ENCODE measurements at regions not wholly inside any gene's neighbourhood (a gene's known extent, or its start where the extent isn't known, plus 50 kb on each side); places are given as distances from the start of the nearest gene placed in this dataset.

GRCh38 chr15:96415513-96416217 is 85.2 kb downstream of the NR2F2 start:
- DNase-seq = no peak

DNA sequence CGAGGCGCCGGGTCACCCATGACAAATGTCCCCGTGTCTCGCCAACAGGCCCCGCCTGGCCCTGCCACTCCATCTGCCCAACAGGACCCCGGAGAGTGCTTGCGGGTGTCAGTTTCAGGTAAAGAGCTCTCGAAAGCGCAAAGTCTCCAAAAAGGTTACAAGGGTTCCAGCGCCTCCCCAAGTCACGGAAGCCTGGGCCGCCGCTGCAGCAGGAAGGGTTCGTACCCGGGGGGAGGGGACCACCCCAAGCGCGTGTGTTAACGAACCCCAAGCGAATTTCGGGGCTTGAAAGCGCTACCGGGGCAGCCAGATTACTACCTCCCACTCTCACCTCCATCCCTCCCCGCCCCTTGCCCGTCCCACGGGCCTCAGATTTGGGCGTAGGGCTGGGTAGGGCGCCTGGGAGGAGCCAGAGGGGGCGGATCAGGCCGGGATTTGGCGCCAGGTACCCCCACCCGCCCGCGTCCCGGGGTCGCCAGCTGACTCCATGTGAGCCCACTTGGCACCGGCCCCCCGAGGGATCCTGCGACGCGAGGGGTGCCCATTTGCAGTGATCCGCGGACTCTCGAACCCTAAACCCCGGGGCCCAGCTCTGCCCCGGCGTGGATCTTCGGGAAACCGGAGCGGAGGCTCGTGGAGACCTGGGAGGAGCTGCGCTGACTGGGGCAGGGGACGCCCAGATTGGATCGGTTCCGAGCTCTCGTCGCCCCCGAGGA is 85.9 kb downstream of the NR2F2 start:
- no peak for DNase-seq

DNA sequence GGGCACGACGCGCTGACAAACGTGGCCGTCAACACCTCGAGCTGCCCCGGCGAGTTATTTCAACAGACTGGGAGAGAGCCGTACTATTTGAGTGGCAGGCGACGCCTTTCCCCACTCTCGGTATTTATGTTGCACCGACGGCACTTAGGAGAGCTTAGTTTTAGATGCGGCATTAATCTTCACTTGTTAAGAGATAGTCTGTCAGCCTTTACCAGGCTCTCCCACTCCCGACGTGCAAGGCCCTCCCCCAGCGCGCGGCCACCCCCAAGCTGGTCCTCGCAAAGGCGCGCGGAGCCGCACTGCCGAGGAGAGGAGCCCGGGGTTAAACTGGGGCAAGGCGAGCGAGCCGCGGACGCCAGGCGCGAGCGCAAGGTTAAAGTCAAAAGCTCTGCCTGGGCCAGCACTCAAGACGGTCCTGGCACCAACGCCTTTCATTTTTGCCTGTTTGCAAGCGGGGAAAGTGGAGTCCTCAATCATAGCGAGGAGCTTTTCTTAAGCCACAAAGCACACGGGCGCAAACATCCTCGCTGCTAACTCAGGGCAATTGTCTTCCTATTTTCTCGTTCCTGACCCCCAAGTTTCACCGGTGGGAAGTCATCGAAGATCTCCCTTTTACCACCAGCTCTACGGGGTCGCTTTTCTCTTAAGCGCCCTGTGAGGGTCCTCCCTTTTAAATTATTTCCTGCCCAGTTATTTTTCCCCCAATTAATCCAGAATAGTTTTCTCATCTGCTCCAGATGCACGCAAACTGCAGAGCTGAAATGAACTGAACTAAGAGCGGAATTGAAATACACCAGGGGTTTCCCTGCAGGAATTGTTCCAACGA is 86.6 kb downstream of the NR2F2 start:
- no peak for DNase-seq

DNA sequence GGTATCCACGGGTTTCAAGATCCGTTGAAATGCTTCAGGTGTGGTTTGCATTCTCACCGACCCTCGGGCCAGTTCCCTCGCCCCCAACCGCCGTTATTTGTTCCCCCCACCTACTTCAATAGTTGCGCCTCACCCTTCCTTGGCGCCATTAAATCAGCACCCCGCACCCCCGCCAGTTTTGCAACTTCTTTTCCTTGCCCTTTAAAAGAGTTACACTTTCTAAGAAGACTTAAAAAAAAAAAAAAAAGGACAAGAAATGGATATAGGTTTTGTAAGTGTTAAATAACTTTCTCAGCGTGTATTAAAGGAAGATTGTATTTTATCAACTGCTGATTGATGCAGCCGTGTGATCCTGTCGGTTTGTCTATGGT is 87.2 kb downstream of the NR2F2 start:
- DNase-seq = no peak

DNA sequence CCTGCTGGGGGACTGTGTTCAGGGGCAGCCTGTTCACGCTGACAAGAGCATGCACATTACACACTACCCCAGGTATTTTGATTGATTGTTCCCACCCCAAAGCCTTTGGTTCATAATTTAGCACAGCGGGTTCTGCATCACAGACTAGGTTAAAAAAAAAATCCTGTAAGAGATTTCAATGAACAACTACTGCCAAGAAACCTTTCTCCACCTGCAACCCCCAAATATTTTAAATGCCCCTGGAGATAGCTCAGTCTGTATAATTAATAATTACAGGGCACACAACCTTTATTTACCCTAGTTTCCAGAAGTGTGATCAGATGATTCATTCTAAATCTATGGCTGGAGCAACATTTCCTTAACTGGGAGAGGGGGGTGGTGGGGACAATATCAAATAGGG is 87.6 kb downstream of the NR2F2 start:
- DNase-seq = no peak

DNA sequence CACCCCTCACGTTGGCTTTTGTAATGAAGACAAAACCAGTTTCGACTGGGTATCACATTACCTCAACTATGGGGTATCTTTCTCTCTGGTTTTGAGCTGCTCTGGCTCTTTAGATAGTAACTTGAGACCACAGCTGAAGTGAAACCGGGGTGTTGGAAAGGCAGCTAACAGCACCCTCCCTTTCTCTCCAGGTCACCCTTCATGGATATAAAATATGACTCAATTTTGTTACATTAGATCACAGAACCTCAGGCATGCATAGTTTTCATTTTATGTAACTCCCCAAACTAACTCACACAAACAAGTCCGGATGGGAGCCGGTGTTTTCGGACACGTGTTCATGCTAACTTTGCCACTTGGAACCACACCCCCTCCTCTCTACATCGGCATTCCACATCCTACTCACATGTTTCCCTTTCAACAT is 90.7 kb downstream of the NR2F2 start:
- DNase-seq = no peak

DNA sequence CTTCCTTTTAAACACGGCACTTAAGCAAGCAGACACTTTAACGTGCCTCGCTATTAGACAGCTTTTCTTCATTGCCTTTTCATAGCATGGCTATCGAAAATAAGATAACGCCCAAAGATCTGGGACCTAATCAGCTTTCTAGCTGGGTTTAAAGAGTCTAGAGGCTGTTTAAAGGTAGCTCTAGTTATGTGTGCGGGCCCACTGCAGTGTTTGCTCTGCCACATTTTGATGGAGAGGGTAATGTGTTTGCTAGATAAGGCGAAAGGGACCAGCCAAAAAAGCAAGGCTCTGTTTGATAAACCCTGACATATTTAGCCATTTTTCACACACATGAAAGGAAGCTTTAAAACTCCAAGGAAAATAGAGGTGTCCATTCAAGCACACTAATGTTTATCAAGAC is 91.6 kb downstream of the NR2F2 start:
- no peak for DNase-seq

DNA sequence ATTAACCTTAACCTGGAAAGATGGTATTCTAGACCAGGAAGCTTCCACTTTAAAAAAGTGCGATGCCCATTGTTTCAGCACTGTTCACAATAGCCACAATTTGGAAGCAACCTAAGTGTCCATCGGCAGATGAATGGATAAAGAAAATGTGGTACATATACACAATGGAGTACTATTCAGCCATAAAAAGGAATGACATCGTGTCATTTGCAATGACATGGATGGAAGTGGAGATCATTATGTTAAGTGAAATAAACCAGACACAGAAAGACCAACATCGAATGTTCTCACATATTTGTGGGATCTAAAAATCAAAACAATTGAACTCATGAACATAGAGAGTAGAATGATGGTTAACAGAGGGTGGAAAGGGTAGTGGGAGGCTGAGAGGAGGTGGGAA is 94.2 kb downstream of the NR2F2 start:
- no peak for DNase-seq

- DNase-seq = no peak
These were observed 98.2 kb downstream of the NR2F2 start for GRCh38 chr15:96428742-96429141.

DNA sequence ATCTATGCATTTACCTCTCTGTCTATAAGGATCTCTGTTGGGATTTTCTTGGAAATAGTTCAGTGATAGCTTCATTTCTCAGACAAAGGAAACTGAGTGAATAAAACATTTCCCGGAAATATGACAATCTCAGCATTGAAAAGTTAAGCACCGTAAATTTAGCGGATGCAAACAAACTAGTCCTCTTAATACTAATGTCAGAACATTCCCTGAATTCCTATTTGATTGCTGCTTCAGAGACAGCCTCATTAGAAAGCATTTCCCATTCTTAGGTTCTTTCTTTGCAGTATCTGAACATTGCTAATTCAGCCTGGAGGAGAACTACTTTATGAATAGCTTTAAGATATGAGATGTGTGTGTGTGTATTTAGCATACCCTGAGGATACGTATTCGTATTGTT is 101.3 kb downstream of the NR2F2 start:
- DNase-seq = no peak

DNA sequence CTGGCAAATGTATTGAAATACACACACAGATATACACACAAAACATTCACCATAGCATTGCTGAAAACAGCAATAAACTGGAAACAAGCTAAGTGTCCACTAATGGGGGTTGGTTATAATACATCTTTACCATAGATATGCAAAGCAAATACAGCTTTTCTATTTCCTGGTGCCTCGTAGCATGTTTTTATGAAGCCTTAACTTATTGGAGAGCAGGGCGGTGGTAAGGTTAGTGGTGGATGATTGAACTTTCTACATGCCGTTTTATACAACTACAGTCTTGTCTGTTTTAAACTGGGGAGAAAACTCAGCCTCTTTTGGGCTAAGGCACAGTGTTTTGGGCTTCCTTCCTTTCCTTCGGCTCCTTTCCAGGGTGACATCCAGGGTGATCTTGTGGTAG is 104.5 kb downstream of the NR2F2 start:
- DNase-seq = no peak

DNA sequence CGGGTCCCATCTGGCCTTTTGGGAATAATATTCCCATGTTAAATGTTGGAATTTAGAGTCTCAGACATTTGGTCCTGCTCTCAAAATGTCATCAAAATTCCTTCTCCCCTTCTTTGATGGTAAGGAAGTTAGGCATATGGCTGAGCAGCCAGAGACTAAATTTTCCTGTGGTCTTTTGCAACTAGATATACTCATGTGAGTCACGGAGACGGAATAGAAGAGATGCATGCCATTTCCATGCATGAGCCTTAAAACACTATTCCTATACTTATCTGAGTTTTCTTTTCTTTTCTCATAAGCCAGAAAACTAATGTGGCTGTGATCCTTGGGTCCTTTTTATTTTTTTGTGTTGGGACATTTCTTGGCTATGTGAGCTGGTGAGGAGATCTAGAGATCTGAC is 105.3 kb downstream of the NR2F2 start:
- no peak for DNase-seq

DNA sequence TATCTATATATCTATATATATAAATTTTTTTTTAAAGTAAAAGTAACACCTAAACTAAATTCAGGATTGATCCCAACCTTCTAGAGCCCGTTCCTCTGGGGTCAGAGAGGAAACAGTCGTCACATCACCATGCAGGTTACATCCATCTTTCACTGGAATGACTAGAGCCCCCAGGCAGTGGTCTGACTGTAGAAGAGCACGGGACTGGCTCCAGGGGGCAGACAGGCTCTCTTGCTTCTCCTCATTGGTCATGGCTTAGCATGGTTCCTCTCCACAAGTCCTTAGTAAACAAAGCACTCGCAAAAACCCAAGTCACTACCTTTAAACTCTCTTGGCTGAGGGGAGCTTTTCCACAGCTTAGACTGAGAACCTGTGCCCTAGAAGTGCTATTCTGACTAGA is 110.5 kb downstream of the NR2F2 start:
- DNase-seq = no peak

DNA sequence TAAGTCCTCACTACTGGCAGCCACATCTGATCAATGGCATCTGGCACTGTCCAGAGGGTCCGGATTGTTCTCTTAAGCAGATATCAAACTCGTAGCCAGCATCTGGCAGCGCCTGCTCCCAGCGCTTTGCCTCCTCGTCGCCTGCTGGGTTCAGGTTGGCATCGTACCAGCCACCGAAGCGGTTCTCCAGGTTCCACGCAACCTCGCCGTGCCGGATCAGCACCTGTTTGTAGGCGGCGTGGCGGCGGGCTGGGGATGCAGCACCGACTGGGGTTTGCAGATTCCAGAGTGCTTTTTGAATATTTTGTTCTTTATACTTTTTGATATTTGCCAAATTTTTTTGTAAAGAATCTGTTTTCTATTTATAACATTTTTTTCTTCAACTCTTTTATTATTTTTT is 111.6 kb downstream of the NR2F2 start:
- DNase-seq = no peak

DNA sequence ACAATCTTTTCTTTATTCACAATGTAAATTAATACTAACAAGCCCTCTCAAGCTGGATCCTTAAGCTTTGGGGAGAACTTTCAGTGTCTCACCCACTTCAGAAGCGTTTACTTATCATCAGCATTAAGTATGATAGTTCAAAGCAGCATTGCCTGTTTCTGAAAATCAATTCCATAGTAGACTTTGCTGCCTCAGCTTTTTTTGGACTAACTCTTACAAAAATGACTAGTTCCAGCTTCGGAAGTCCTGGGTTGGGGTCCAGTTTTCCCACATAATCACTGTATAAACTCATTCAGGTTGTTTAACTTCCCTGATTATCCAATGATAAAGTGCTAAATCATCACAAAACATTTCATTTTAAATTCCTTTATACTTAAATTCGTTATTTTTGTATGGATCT is 114.4 kb downstream of the NR2F2 start:
- DNase-seq = no peak

DNA sequence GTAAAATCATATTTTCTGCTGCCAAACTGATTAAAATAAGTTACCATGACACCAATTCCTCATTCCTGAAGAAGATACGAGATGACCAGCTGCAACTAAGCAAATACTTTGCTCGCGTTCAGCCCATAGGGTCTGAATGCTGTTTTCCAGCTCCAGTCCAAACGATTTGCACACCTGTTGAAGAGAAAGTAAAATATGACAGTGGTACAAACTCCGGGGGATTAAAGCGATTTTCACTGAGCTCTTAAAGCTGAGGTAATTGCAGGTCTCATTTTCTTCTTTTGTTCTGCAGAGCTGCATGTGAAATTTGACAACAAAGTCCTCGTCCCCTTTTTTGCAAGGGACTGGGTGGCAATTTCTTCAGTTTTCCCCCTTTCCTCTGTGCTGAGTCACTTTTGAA is 118.4 kb downstream of the NR2F2 start:
- DNase-seq = no peak

- no peak for DNase-seq
These were observed 127.3 kb downstream of the NR2F2 start for GRCh38 chr15:96457841-96458240.

DNA sequence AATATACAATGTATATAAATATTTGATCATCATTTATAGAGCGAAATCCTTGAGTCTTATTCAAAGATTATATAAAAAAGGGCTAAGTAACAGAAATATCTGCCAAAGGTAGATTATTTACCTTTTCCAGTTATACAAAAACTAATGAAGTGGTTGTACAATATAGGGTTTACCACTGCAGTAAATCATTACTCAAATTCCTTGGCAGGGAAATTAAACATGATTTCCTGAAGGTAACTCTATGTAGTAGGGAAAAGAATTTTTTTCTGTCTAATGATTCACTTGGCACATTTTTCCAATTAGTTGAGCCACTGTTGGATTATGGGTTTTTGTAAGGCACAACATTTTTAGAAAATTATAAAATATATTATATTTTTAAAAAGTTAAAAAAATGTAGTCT is 129.6 kb downstream of the NR2F2 start:
- DNase-seq = no peak

- DNase-seq = no peak
These were observed 132.6 kb downstream of the NR2F2 start for GRCh38 chr15:96462768-96463750.

DNA sequence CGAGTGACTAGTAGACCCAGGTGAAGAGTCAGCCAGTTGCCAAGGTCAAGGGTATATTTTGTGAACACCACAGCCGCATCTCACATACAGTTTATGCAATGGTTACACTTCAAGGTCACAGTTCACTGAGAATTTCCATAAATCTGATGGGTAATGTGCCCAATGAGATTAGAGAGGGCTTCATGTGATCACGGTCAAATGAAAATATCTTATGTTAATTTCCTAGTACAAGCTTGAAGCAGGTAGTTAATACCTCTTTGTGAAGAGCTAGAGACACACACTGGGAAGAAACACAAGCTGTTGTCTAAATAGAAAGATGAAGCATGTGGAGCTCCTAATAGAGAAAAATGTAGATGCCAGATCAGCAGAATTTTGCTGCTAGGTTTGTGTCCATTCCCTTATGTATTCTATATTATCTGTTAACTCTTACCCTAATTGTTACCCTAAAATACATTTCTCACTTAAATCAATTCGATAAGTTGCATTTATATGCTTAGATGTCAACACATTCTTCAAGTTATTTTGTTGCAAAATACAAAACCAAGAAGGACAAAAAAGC is 136.0 kb downstream of the NR2F2 start:
- DNase-seq = no peak

DNA sequence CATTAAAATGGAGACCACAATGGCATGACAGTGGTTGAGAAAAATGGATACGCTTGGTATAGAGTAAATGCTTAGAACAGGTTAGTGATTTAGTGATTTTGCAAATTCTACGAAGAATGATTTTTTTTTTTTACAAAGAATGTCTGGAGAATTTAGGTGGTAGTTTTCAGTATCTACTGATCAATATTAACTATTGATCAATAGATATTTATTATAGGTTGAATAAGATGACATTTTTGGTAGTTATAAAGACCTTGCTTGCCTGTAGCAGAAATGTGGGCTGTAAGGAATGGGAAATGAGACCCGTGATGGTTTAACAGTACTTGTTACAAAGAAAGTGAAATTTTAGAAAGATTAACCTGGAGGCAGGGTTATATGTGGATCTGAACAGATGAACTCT is 137.5 kb downstream of the NR2F2 start:
- DNase-seq = no peak

DNA sequence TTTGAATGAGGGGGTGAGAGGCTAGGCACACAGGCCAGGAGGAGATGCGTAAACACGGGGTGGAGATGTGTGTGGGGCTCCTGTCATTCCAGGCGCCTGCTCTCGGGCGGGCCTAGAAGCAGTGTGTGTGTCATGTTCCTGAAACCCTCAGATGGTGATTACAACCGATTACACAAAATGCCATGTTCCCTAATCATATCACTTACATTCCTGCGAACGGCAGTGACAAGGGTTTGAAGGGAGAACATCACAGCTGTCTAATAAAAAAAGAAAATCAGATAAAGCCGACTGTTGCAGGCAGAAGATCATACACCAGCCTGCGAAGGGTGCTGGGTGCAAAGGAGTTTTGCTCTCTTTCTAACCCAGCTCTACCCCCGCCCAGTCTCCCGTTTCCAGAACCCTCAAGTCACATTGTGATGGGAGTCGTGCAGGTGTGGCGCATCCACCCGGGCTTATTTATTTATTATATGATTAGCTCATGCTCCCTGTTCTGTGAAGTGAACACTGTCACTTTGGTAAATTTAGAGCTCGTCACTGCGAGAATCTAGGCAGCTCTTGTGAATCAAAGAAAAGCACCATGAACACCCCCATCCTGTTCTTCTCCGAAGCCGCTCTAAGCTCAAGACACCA is 140.3 kb downstream of the NR2F2 start:
- DNase-seq = no peak
